ENCODE measurements at regions not wholly inside any gene's neighbourhood (a gene's known extent, or its start where the extent isn't known, plus 50 kb on each side); places are given as distances from the start of the nearest gene placed in this dataset.

- TF ChIP-seq CTCF (IDR thresholded peaks at IDR 0.05) = no peak
- no peak for TF ChIP-seq POLR2A (IDR thresholded peaks at IDR 0.05)
Observed at GRCh38 chr3:177599326-177599725, 402.0 kb upstream of the TBL1XR1 start.

All from heart left ventricle (tissue), 13 donors.